Dedifferentiated amniotic fluid mesenchymal stem cell (primary cell): ENCODE measurements at regions not wholly inside any gene's neighbourhood (a gene's known extent, or its start where the extent isn't known, plus 50 kb on each side); places are given as distances from the start of the nearest gene placed in this dataset.
"Not testable (repeated sequence)": the region's sequence is repeated elsewhere in the genome, so short reads cannot be mapped to it uniquely, and the experiment has no call there.

ENCODE experiments used
- DNase-seq: peaks from one replicate; pipeline ENCODE4 v3.0.0-alpha.2; 2016; ENCODE audit errors: extremely low spot score

DNA sequence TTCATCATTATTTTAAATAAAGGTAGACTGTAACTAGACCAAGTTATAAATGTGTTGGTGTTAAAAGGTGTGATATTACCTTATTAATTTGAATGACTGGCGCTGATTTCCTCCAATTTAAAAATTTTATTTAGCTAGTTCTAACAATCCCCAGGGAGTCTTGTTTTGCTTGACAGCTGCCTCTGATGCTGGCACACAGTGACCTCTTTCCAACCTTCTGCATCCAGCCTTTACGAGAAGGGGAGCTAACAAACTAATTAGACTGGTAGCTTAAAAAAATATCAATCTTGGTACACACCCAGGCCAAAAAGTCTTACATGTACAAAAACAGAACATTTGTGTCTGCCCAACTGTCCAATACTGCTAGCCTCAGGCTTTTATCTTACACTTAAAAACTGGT is 51.8 kb upstream of the ENPEP start:
- DNase-seq, result no peak

DNA sequence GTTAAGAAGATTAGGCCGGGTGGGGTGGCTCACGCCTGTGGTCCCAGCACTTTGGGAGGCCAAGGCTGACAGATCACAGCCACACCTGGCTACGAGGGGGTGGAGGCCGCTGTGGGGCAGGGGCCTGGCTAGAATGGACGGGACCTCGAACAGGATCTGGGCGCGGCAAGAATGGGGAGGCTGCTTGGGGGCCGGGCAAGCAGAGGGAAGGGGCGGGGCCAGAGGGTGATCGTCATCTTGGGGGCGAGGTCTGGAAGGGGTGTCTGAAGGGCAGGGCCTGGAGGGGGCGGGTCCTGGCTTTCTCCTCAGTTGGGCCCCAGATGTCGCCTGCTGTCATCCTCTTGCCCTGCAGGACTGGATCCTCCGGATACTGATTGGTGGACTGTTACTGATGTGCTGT is 57.3 kb upstream of the ENPEP start:
- no peak for DNase-seq

DNA sequence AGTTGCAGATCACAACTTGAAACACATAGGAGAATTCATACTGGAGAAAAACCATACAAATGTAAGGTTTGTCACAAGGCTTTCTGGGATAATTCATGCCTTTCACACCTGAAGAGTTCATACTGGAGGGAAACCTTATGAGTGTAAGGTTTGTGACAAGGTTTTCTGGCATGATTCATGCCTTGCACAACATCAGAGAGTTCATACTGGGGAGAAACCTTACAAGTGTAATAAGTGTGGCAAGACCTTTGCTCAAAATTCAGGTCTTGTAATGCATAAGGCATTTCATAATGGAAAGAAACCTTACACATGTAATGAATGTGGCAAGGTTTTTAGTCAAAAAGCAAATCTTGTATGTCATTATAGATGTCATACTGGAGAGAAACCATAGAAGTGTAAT is 58.8 kb upstream of the ENPEP start:
- DNase-seq, result no peak

DNA sequence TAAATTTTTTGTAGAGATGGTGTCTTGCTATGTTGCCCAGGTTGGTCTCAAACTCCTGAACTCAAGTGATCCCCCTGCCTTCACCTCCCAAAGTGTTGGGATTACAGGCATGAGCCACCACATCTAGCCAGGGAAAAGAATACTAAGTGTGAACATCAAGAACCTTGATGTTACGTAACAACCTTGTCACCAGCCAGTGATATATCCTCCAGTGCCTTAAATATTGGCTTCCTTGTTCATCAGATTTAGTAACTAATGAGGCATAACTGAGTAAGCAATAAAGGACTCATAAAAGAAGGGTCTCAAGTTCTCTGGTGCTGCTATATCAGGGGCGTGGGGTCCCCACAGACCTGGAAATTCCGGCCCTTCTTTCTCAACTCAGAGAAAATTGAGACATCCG is 60.5 kb upstream of the ENPEP start:
- no peak for DNase-seq

DNA sequence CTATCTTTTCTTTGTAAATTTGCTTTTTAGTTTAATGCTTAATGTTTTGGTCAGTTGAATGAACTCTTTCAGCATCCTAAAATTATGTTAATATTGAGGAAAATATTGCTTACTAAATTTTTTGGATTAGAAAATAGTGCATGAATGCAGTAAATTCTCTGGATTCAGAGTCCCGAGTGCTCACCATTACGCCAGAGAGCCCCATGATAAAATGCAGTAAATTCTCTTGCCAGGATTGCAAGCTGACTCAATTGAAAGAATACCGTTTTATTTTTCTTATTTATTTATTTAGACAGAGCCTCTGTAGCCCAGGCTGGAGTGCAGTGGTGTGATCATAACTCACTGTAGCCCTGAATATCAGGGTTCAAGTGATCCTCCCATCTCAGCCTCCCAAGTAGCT is 60.9 kb upstream of the ENPEP start:
- no peak for DNase-seq

DNA sequence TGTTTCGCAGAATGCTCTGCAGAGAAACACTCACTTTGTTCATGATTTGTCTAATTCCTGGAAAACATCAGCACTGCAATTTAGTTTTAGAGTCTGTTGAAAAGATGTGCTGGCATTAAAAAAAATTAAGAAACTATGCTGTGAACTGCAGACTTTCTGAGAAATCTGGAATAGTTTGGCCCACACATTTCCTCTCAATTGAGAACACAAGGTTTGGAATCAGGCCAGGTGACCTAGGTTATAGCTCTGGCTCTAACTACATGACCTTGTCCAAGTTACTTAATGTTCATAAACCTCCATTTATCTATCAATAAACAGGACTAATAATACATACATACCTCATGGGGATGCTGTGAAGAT is 61.4 kb upstream of the ENPEP start:
- DNase-seq, result no peak

DNA sequence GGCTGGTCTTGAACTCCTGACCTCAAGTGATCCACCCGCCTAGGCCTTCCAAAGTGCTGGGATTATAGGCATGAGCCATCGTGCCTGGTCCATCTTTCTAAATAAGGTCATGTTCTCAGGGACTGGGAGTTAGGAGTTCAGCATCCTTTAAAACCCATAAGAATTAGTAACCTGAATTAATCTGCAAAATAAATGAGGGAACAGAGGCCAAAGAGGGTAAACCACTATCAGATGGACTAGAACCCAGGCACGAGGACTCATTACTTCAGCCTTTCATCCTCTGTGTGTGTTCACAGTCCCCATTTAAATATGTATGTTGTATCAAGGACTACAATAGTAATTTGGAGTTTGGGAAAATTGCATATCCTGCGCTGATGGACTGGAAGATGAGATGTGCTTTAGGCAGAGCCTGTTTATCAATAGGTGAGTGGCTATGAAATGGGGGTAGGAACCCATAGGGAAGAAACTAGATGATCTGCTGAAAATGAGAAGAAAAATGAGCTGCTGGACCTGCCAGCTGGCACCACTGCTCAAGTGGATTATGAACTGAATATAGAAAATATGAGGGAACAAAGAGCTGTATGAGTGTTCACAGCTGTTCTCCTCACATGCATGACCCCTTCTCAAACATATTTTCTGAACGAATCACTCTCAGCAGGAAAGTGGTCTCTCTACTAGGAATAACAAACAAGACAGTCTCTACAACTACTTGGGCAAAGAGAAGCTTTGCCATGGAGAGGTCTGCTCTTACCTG is 62.0 kb upstream of the ENPEP start:
- not testable (repeated sequence) for DNase-seq

DNA sequence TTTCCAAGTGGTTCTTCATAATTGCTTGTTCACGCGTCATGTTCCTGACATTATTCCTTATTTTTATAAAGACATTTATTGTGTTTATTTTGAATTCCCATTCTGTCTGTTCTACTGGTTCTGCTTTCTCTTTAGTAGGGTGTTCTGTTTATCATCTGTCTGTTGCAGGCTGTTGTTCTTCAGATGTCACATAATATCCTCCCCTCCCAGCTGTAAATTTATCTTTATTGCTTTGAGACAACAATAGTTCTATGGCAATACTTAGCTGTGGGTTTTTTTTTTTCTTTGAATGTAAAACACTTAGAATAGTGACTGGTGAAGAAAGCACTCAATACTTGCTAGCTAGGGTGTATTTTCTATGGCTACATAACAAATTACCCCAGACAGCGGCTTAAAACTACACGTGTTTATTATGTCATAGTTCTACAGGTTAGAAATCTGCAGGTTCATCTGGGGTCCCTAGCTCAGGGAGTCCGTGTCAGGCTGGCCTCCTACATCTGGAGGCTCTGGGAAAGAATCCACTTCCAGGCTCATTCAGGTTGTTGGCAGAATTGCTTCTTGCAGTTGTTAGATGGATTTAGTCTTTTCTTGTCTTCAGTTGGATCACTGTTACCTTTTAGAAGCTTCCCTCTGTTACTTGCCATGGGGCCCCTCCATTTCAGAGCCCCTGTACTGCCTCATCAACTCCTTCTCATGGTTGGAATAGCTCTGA is 63.4 kb upstream of the ENPEP start:
- DNase-seq, result no peak

DNA sequence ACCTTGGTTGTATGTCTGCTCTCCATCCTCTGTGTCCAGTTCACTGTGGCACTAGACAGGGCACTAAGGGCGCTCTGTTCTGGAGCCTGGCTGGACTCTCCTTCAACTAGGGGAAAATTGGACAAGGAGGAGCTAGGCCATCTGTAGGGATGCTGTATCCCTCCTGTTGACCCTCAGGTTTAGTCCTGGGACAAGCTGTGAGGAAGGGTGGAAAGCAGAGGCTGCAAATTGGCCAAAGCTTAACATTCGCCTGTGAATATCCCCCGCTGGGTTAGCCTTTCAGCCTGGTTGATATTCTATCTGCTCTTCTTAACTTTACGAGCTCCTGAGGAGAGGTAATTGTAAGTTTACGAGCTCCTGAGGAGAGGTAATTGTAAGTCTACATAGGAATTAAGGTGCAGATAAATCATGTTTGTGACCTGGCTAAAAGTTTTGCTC is 64.4 kb upstream of the ENPEP start:
- DNase-seq, result no peak

DNA sequence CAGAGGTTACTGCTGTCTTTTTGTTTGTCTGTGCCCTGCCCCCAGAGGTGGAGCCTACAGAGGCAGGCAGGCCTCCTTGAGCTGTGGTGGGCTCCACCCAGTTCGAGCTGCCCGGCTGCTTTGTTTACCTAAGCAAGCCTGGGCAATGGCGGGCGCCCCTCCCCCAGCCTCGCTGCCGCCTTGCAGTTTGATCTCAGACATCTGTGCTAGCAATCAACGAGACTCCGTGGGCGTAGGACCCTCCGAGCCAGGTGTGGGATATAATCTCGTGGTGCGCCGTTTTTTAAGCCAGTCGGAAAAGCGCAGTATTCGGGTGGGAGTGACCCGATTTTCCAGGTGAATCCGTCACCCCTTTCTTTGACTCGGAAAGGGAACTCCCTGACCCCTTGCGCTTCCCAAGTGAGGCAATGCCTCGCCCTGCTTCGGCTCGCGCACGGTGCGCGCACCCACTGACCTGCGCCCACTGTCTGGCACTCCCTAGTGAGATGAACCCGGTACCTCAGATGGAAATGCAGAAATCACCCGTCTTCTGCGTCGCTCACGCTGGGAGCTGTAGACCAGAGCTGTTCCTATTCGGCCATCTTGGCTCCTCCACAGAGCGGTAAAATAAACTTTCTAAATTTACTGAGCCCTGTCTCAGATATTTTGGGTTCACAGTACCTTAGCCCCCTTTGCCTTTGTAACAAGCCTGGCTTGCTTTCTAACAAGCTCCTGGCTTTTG is 64.9 kb upstream of the ENPEP start:
- not testable (repeated sequence) for DNase-seq

DNA sequence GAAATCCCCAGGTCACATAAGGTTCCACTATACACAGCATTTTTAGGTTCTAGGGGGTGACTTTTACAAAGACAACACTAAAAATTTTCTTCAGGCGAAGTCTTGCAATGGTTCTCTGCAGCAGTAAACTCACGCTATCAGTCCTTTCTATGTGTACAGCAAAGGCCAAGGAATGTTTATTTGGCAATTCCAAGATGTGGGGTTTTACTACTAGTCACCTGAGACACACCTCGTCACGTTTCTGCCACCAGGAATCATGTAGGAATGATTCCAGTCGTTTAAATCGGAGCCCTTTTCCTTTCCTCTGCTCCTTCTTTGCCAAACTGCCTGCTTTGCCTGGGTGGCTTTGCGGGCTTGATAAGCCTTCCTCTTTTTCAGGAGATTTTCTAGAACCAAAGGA is 75.9 kb upstream of the ENPEP start:
- DNase-seq, result no peak

DNA sequence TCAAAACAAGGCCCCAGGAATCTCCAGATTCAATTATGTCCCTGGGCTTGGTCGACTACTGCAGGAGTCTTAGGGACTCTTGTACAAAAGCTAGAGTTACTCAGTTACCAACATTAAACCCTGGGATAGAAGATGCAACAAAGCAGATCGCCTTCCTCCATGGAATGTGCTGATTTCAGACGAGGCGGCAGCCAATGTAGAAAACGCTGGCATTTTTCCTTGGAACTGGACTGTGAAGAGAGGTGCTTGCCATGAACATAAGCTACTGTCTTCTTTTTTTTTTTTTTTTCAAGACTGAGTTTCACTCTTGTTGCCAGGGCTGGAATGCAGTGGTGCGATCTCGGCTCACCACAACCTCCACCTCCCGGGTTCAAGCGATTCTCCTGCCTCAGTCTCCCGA is 76.9 kb upstream of the ENPEP start:
- DNase-seq, result not testable (repeated sequence)

DNA sequence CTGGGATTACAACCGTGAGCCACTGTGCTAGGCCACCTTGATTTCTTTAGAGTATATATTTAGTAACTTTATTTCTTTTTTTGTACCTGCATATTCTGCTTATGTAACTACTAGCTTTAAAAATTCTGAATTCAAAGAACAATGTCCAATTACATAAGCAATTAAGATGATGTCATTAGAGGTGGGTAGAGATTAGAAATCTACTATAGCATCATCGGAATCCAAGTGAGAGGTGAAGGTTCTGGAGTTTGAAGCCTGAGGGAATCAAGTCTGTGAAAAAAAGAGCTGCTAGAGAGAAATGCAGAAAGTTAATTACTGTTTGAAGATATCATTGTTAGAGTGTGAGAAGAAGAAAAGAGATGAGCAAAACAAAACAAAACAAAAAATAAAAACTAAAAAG is 79.0 kb upstream of the ENPEP start:
- DNase-seq, result no peak

DNA sequence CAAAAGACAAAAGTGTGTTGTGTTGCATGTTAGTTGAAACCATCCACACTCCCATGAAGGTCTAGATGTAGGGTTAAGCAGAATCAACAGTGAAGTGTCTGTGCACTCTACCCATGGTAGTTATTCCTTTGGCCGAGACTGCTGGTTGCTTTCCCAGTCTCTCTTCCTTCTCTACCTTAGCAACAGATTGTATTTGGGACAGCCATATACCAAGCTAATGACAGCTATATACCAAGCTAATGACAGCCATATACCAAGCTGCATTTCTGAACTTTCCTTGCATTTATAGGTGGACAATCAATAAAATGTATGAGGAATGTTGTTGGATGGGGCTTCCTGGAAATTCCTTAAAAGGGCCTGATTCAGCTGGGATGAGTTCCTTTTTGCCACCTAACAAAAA is 80.5 kb upstream of the ENPEP start:
- no peak for DNase-seq

DNA sequence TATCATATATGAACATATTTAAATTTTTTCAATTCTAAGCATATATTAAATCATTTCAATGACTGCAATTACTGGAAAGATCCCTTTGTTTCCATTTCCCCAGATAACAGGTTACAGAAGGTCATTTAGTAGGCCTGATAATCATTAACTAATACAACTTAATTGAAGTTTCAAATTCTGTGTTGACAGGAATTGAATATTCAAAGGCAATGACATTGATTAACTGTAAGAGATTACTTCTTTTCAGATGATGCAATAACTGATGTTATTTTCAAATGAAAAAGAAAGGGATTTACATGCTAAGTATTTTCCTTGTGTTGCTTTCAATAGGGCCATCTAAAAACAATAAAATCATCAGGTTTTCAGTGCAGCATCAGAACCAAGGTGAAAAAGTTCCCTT is 81.1 kb upstream of the ENPEP start:
- DNase-seq, result no peak

DNA sequence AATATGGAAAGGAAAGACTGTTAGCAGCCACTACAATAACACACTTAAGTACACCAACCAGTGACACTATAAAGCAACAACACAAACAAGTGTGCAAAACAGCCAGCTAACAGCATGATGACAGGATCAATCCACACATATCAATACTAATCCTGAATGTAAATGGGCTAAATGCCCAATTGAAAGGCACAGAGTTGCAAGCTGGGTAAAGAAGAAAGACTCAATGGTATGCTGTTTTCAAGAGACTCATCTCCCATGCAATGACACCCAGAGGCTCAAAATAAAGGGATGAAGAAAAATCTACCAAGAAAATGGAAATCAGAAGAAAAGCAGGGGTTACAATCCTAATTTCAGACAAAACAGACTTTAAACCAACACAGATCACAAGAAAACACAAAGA is 94.2 kb upstream of the ENPEP start:
- no peak for DNase-seq

DNA sequence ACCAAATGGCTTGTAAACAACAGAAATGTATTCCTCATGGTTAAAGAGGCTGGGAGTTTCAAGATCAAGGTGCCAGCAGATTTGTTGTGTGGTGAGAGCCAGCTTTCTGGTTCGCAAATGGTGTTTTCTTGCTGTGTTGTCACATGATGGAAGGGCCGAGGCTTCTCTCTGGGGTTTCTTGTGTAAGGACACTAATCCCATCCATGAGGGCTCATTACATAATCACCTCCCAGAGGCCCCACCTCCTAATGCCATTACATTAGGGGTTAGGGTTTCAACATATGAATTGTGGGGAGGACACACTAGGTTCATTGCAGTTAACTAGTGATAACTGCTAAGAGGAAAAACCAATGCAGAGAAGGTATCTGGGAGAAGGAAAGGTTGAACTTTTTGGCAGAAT is 103.5 kb upstream of the ENPEP start:
- DNase-seq, result no peak

DNA sequence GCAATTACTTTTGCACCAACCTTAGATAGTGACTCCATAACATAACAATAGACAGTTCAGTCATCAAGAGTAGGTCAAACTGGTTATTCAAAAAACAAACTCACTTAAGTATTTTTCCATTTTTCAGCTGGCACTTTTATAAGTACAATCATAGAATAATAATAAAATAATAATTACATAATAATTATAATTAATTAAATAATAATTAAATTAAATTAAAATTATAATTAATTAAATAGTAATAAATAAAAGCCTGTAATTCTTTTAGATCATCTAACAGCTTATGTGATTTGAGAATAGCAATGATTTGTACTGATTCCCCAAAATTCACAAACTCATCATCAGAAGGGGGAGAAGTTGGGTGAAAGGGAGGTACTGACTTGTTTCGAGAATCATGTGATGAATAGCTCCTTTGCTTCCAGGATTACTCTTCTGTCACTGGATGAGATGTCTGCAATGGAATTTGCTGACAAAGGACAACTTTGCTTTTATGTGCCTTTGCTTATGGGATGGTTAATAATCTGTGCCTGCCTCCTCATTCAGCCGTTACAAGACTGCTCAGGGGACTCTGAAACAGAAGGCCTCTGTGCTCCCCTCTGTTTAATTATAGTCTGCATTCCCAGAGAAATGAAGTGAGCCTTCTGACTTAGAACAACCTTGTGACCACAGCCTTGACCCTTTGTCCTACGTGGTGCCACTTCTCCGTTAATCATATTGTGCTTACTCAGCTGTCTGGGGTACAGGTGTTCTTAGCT is 104.8 kb upstream of the ENPEP start:
- DNase-seq, result no peak

DNA sequence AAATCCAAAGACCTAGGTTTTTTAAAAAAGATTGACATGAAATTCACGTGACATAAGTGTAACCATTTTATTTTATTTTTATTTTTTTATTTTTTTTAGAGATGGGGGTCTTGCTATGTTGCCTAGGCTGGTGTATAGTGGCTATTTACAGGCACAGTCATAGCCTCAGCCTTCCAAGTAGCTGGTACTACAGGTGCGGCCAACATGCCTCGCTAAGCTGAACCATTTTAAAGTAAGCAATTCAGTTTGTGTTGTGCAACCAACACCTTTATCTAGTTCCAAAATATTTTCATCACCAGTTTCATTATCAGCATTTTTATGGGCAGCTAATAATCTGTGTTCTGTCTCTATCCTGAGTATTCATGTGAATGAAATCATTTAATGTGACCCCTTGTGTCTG is 107.5 kb upstream of the ENPEP start:
- no peak for DNase-seq

DNA sequence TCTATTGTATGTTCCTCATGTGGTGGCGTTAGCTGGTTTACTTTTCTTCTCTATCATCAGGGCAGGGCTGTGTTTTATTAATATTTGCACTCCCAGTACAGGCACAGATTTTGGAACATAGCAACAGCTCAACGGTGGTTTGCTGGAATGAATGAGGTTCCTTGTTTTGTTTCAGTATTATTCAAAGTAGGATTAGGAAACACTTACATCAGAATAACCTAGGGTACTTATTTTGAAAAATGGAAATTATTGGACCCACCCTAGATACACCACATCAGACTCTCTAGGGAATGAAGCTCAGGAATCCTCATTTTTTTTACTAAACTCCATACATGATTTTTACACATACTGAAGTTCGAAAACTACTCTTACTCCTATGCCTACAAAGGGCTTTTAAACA is 108.8 kb upstream of the ENPEP start:
- DNase-seq, result no peak

DNA sequence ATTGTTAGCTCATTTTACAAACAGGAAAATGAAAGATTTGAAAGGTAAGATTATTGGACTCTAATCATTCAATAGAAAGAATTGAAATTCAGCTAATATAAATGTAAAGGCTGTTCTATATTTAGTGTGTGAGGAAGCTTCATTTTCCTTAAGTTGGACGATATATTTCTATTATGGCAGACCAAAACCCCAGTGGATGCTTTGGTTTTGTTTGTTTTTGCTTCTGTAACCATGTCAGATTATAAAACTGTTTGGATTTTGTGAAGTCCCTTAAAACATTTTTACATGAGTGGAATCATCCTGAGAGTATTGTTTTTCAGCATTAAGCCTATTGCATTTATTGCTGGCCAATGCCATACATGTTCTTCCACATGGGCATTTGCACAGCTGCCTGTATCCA is 110.2 kb upstream of the ENPEP start:
- DNase-seq, result no peak

DNA sequence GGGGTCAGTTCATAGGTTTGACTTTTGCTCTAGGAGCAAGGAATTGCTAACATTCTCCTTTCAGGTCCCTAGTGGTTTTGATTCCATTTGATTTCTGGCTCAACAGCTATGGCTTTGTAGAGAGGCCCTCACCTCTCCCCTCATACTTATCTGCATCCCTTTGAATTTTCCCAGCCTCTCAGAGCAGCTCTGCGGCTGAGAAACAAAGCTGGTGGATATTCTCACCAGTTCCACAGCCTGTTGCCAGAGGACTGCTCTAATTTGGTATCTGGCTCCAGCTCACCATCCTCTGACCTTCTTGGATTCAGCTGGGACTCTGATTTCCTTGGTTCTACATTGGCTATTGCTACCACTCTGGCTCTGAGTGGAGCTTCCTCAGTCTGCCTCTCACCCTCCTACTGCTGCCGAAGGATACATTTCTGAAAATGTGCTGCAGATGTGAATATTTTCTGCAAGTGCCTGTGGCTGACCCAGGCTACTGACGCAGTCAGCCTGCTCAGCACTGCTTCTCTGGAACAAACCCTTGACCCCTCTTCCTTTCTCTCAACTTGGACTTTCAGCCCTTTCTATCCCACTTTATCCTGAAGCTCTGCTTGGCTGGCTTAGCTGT is 110.9 kb upstream of the ENPEP start:
- DNase-seq, result no peak
